T-helper 2 cell treated with Interferon-gamma antibody and Interleukin-4, amounts not matched to agents 5 μg/mL and 100 μg/mL, for 36 hours (primary cell): ENCODE measurements at regions not wholly inside any gene's neighbourhood (a gene's known extent, or its start where the extent isn't known, plus 50 kb on each side); places are given as distances from the start of the nearest gene placed in this dataset.
"Not testable (repeated sequence)": the region's sequence is repeated elsewhere in the genome, so short reads cannot be mapped to it uniquely, and the experiment has no call there.

ENCODE experiments used
- DNase-seq: peaks from one replicate; pipeline ENCODE4 v3.0.0; 2021; ENCODE audit warnings: low spot score
- H3K27ac Mint-ChIP-seq: one replicate; pipeline ENCODE4 v1.8.0; 2021; ENCODE audit warnings: mild to moderate bottlenecking, mixed read lengths
- H3K27me3 Mint-ChIP-seq: one replicate; pipeline ENCODE4 v1.8.0; 2021; ENCODE audit warnings: low read depth, mixed read lengths
- H3K36me3 Mint-ChIP-seq: one replicate; pipeline ENCODE4 v1.8.0; 2021; ENCODE audit warnings: low read depth, mixed read lengths
- H3K4me1 Mint-ChIP-seq: one replicate; pipeline ENCODE4 v1.8.0; 2021; ENCODE audit warnings: low read depth, mixed read lengths
- H3K4me3 Mint-ChIP-seq: one replicate; pipeline ENCODE4 v1.8.0; 2022; ENCODE audit warnings: mild to moderate bottlenecking, moderate library complexity, mixed read lengths
- H3K9me3 Mint-ChIP-seq: one replicate; pipeline ENCODE4 v1.8.0; 2021; ENCODE audit warnings: mixed read lengths

GRCh38 chr14:105925615-105926372 is 399.4 kb downstream of the TMEM121 start:
- H3K27me3 Mint-ChIP-seq: peaks cover 16% of the 10 kb centered on the region
- H3K4me3 Mint-ChIP-seq: no peak overlapping the region
- DNase-seq: no peak
- H3K9me3 Mint-ChIP-seq: no peaks in the 10 kb centered on the region
- no peak overlapping the region for H3K27ac Mint-ChIP-seq
- no peaks in the 10 kb centered on the region for H3K36me3 Mint-ChIP-seq
- H3K4me1 Mint-ChIP-seq: no peaks in the 10 kb centered on the region

- Mint-ChIP-seq H3K27ac (no peak overlapping the region), H3K9me3 (no peaks in the 10 kb centered on the region), H3K36me3 (no peaks in the 10 kb centered on the region), H3K27me3 (peaks cover 21% of the 10 kb centered on the region), H3K4me3 (no peak overlapping the region), H3K4me1 (no peaks in the 10 kb centered on the region)
- no peak for DNase-seq
Measured at GRCh38 chr14:105926373-105927095, 400.2 kb downstream of the TMEM121 start.

GRCh38 chr14:105927096-105928060 is 401.0 kb downstream of the TMEM121 start:
- Mint-ChIP-seq H3K27ac (no peak overlapping the region), H3K36me3 (no peaks in the 10 kb centered on the region), H3K9me3 (no peaks in the 10 kb centered on the region), H3K27me3 (peaks cover 27% of the 10 kb centered on the region), H3K4me1 (no peaks in the 10 kb centered on the region), H3K4me3 (no peak overlapping the region)
- DNase-seq: no peak

GRCh38 chr14:105928171-105929111 is 402.1 kb downstream of the TMEM121 start:
- H3K27me3 Mint-ChIP-seq: peaks cover 32% of the 10 kb centered on the region
- H3K4me1 Mint-ChIP-seq, H3K27ac Mint-ChIP-seq, H3K36me3 Mint-ChIP-seq, H3K4me3 Mint-ChIP-seq, DNase-seq, H3K9me3 Mint-ChIP-seq: not testable (repeated sequence)

GRCh38 chr14:105929327-105930081 is 403.1 kb downstream of the TMEM121 start:
- DNase-seq: no peak
- H3K36me3 Mint-ChIP-seq: no peaks in the 10 kb centered on the region
- H3K27ac Mint-ChIP-seq: no peak overlapping the region
- H3K27me3 Mint-ChIP-seq: peaks cover 40% of the 10 kb centered on the region
- H3K4me3 Mint-ChIP-seq: no peak overlapping the region
- no peaks in the 10 kb centered on the region for H3K4me1 Mint-ChIP-seq
- no peaks in the 10 kb centered on the region for H3K9me3 Mint-ChIP-seq

GRCh38 chr14:105930572-105930971 is 404.2 kb downstream of the TMEM121 start:
- peaks cover 49% of the 10 kb centered on the region for H3K27me3 Mint-ChIP-seq
- no peak for DNase-seq
- no peak overlapping the region for H3K27ac Mint-ChIP-seq
- no peaks in the 10 kb centered on the region for H3K4me1 Mint-ChIP-seq
- no peak overlapping the region for H3K4me3 Mint-ChIP-seq
- H3K36me3 Mint-ChIP-seq: no peaks in the 10 kb centered on the region
- no peaks in the 10 kb centered on the region for H3K9me3 Mint-ChIP-seq

- H3K36me3 Mint-ChIP-seq: no peaks in the 10 kb centered on the region
- no peak overlapping the region for H3K27ac Mint-ChIP-seq
- no peaks in the 10 kb centered on the region for H3K4me1 Mint-ChIP-seq
- peaks cover 49% of the 10 kb centered on the region for H3K27me3 Mint-ChIP-seq
- H3K4me3 Mint-ChIP-seq: no peak overlapping the region
- no peaks in the 10 kb centered on the region for H3K9me3 Mint-ChIP-seq
- no peak for DNase-seq
Measured at GRCh38 chr14:105931808-105932483, 405.6 kb downstream of the TMEM121 start.

GRCh38 chr14:105933238-105933637 is 406.9 kb downstream of the TMEM121 start:
- H3K36me3 Mint-ChIP-seq: no peaks in the 10 kb centered on the region
- H3K4me3 Mint-ChIP-seq: no peak overlapping the region
- DNase-seq: no peak
- no peaks in the 10 kb centered on the region for H3K4me1 Mint-ChIP-seq
- H3K9me3 Mint-ChIP-seq: no peaks in the 10 kb centered on the region
- H3K27ac Mint-ChIP-seq: no peak overlapping the region
- H3K27me3 Mint-ChIP-seq: peaks cover 45% of the 10 kb centered on the region

GRCh38 chr14:105935384-105935783 is 409.0 kb downstream of the TMEM121 start:
- no peaks in the 10 kb centered on the region for H3K36me3 Mint-ChIP-seq
- H3K4me3 Mint-ChIP-seq: no peak overlapping the region
- H3K27me3 Mint-ChIP-seq: peaks cover 44% of the 10 kb centered on the region
- no peak for DNase-seq
- no peaks in the 10 kb centered on the region for H3K4me1 Mint-ChIP-seq
- no peak overlapping the region for H3K27ac Mint-ChIP-seq
- H3K9me3 Mint-ChIP-seq: peaks cover 13% of the 10 kb centered on the region

GRCh38 chr14:105937253-105938054 is 411.1 kb downstream of the TMEM121 start:
- H3K36me3 Mint-ChIP-seq: no peaks in the 10 kb centered on the region
- no peak for DNase-seq
- no peak overlapping the region for H3K4me3 Mint-ChIP-seq
- H3K27me3 Mint-ChIP-seq: peaks cover 28% of the 10 kb centered on the region
- peaks cover 13% of the 10 kb centered on the region for H3K9me3 Mint-ChIP-seq
- no peak overlapping the region for H3K27ac Mint-ChIP-seq
- no peaks in the 10 kb centered on the region for H3K4me1 Mint-ChIP-seq

- Mint-ChIP-seq H3K9me3 (peaks cover 13% of the 10 kb centered on the region), H3K4me3 (no peak overlapping the region), H3K4me1 (no peaks in the 10 kb centered on the region), H3K27ac (no peak overlapping the region), H3K36me3 (no peaks in the 10 kb centered on the region), H3K27me3 (peaks cover 22% of the 10 kb centered on the region)
- no peak for DNase-seq
Measured at GRCh38 chr14:105938055-105938863, 411.9 kb downstream of the TMEM121 start.
